ENCODE measurements at regions not wholly inside any gene's neighbourhood (a gene's known extent, or its start where the extent isn't known, plus 50 kb on each side); places are given as distances from the start of the nearest gene placed in this dataset.

DNA sequence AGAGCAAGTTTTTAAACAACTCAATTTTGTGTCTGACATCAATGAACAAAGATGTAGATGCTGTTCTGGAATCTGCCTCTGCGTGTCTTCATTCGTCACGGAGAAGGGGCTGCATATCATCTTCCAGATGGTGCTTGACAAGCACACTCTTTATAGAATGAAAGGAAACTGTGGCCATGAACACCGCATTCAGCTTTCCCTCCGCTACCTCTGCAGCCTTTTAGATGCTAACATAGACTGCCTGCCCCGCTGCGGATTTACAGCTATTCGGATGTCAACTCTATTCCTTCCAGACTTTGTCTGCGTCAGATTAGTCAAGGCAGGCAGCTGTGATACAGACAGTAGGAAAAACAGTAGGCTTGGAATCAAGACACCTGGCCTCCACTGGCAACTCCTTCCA lies 232.9 kb downstream of the TJP1 start:
- no peak overlapping the region for H3K27ac ChIP-seq
- TF ChIP-seq ZFX (IDR thresholded peaks at IDR 0.05) = no peak
- TF ChIP-seq, protein P1, sequence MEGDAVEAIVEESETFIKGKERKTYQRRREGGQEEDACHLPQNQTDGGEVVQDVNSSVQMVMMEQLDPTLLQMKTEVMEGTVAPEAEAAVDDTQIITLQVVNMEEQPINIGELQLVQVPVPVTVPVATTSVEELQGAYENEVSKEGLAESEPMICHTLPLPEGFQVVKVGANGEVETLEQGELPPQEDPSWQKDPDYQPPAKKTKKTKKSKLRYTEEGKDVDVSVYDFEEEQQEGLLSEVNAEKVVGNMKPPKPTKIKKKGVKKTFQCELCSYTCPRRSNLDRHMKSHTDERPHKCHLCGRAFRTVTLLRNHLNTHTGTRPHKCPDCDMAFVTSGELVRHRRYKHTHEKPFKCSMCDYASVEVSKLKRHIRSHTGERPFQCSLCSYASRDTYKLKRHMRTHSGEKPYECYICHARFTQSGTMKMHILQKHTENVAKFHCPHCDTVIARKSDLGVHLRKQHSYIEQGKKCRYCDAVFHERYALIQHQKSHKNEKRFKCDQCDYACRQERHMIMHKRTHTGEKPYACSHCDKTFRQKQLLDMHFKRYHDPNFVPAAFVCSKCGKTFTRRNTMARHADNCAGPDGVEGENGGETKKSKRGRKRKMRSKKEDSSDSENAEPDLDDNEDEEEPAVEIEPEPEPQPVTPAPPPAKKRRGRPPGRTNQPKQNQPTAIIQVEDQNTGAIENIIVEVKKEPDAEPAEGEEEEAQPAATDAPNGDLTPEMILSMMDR (conservative IDR thresholded peaks at IDR 0.05) = no peak

DNA sequence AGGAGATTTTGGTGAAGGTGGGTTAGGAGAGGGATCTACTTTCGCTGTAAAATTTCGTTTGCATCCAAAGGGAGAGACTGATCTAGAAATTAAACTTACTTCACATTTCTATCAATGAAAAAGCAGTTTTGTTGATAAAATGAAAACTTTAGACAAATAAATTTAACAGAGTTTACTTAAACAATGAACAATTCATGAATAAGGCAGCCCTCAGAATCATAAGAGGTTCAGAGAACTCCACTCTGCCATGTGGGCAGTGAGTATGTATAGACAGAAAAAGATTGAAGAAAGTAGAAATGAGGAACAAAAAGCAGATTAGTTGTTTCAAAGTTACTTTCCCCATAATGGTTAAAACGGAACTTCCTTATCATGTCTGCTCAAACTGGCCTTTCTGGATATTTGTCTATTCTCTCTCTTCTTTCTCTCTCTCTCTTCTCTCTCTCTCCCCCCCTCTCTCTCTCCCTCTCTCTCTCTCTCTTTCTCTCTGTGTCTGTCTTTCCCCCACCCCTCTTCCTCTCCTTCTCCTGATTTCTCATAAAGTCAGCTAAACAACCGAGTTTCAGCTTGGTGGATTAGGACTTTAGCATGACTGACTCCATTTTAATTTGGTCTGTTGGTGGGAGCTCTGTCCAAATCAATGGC lies 248.9 kb downstream of the TJP1 start:
- TF ChIP-seq ZFX (IDR thresholded peaks at IDR 0.05) = no peak
- TF ChIP-seq, protein P1 (conservative IDR thresholded peaks at IDR 0.05) = no peak; the same call in 1 of the 2 replicates
- H3K27ac ChIP-seq = no peak overlapping the region

DNA sequence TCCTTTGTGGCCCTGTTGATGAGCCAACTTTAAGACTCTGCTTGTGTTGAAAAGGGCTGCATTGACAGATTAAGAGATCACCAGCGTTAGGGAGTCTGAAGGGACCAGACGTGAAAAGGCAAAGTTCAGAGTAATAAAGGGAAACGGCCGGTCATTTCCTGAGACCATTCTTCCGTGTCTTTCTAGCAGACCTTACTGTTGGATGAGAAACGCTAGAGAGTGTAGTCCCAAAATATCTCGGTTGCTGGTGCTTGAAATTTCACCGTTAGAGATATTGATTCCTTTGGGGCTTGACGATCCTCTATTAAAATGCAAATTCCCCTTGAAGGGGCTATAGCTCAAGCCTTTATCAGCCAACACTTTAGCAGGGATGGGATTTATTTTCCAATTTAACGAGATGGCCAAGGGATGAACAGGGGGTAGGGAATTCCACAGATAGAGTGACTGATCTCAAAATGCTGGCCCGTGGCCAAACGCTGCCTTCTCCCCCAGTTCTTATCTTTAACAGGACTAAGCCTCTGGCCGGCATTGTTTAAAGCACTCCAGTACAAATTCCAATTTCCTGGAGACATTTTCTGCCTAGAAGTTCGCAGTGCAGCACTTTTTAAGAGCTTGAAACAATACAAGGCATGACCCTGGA lies 250.4 kb downstream of the TJP1 start:
- H3K27ac ChIP-seq = no peak overlapping the region
- TF ChIP-seq, protein P1 (conservative IDR thresholded peaks at IDR 0.05) = no peak
- TF ChIP-seq ZFX (IDR thresholded peaks at IDR 0.05) = no peak

DNA sequence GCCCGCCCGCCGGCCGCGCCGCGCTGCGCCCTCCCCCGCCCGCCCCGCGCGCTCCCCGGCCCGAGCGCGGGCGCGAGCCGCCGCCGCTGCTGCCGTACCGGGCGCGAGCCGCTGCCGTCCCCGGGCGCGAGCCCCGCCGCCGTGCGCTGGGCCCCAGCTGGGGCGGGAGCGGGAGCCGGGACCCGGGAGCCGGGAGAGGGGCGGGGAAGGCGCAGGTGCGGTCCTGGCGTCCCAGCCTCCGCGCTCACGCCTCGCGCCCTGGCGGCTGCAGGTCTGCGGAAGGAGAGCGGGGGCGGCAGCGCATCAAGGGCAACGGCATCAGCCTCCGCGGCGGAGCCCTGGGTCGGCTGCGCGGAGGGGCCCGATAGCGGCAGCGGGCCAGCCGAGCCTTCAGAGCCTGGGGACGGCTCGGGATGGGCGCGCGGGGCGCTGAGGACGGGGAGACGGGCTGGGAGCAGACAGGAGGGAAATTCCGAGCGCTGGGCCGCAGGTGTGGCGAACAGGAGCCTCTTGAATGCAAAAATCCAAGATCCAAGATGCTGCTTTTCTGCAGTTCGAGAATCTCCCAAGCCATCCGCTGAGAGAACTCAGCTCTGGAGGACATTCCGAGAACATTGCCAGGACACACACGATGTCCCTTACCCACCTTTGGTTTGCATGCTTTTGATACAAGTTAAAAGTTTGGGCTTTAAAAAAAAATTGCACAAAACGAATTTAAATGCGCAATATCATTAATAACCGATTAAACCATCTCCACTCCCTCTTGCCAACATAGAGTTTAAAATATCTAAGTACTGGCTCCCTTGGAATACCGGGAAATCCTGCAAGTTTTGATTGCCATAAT lies 251.1 kb downstream of the TJP1 start:
- H3K27ac ChIP-seq = no peak overlapping the region
- TF ChIP-seq ZFX (IDR thresholded peaks at IDR 0.05) = no peak
- TF ChIP-seq, protein P1 (conservative IDR thresholded peaks at IDR 0.05) = no peak

DNA sequence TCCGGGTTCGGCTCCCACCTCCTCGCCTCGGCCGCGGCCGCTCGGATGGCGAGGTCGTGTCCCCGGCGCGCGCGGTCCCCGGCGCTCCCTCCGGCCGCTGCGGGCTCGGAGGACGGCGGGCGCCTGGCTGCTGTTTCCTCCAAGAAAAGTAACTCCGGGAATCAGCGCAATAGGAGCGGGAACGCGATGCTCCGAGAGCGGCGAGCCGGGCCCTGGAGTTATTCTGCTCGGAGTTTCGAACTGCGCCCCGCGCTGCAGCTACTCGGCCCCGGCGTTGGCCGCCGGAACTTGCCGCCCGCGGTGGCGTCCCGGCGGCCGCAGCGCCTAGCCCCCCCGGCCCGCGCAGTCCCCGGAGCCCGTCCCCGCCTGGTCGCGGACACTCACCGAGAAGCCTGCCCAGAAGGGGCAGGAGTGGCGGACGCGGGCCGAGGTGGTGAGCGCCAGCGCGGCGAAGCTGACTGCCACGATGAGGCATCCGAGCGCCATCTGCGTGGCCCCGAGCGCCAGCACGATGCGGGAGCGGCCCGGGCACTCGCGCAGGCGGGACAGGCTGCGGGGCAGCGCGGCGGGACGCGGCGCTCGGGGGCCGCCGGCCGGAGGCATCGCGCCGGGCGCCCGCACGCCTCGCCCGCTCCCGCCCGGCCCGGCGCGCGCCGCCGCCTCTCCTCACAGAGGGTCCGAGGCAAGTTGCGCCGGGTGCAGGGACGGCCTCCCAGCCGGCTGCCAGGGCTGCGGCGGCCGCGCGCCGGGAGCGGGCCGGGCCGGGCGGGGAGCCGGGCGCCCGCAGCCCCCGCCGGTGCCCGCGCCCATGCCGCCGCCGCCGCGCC lies 251.9 kb downstream of the TJP1 start:
- H3K27ac ChIP-seq = no peak overlapping the region

DNA sequence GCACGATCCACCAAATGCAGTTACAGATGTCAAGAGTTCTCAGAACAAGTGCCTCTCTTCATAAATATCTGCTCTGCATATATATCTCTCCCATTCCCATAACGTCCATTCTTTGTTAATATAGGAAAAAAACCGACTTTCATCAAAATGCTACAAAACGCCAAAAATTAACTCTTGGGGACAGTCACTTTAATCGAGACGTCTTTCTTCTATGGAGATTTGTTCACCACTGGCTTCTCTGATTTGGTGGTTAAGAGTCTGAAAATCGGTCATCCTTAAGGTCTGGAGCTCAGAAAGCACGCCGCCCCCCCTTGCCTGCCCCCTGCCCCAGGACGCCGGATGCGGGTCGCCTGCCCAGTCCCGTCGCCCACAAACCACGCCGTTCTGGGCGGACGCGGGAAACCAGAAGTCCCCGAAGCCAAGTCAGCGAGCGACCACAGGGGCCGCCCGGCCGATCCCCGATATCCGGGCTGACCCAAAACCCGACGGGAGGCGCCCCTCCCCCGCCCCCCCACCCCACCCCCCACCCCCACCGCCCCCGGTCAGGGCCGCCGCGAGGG lies 252.7 kb downstream of the TJP1 start:
- no peak for TF ChIP-seq ZFX (IDR thresholded peaks at IDR 0.05)
- TF ChIP-seq, protein P1 (conservative IDR thresholded peaks at IDR 0.05) = no peak
- no peak overlapping the region for H3K27ac ChIP-seq

More for the DNA sequence above, 251.9 kb downstream of the TJP1 start:
- TF ChIP-seq, protein P1 (conservative IDR thresholded peaks at IDR 0.05) = no peak; the same call in 1 of the 2 replicates
- TF ChIP-seq ZFX (IDR thresholded peaks at IDR 0.05) = 0 out of 2 replicates have a peak, but pooled peaks have one; percentile 23

Measured in C4-2B (cell line).